ENCODE measurements at regions not wholly inside any gene's neighbourhood (a gene's known extent, or its start where the extent isn't known, plus 50 kb on each side); places are given as distances from the start of the nearest gene placed in this dataset.

DNA sequence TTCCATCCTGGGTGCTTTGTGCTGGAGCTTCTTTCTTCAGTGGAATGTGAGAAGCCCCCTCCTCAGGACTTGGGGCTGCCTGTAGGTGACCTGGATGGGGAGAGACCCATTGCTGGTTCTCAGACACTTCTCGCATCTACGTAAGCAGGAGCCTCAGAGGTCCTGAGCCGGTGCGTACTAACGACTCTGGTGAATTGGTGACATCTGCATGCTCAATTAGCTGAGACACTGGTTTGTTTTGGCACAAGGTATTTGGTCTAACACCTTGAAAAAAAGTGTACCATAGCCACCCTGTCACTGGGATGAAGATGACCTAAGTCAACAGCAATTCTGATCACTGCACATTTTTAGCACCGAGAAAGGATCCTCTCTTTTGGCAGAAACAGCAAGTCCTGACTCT, 57.7 kb downstream of the LRRC30 start:
- ChIA-PET POLR2A (no interaction called here), RAD21 (ENCODE audit: low non-redundant PET in 1 of 2, low total read pairs in 2 of 2, uncharacterized antibody in 2 of 2, unreplicated experiment in 2 of 2) (no interaction called here), CTCF (no interaction called here)
- Histone ChIP-seq H4K20me1 (ENCODE audit: insufficient read depth) (no peaks in the 10 kb centered on the region), H3K9me3 (ENCODE audit: control insufficient read depth in 1 of 2, insufficient read depth in 1 of 2, low read depth in 1 of 2, low read length in 2 of 2) (no peaks in the 10 kb centered on the region; a peak in 2 of 4 replicates), H3K4me2 (ENCODE audit: low read length) (no peak overlapping the region), H3K27ac (ENCODE audit: low read depth, low read length) (no peak overlapping the region), H3K36me3 (ENCODE audit: control insufficient read depth in 1 of 2, insufficient read depth in 2 of 2, low read length in 2 of 2) (no peaks in the 10 kb centered on the region), H3K9me2 (ENCODE audit: insufficient read depth) (no peaks in the 10 kb centered on the region), H3K9ac (ENCODE audit: low read length) (no peak overlapping the region), H3K79me2 (ENCODE audit: insufficient read depth, low read length) (no peaks in the 10 kb centered on the region), H2AFZ (ENCODE audit: low read depth, low read length, poor library complexity, severe bottlenecking) (no peak overlapping the region), H3K4me1 (ENCODE audit: control insufficient read depth in 1 of 2, insufficient read depth in 2 of 2, low read length in 2 of 2) (no peaks in the 10 kb centered on the region), H3K4me3 (replicated peaks in 1 of 2; ENCODE audit: low read depth in 1 of 2, low read length in 2 of 2) (no peak overlapping the region), H3K27me3 (ENCODE audit: insufficient read depth, low read length) (no peaks in the 10 kb centered on the region)
- TF ChIP-seq FOSL1 (IDR thresholded peaks at IDR 0.05; ENCODE audit: low read depth) = no peak
- TF ChIP-seq SIN3A (IDR thresholded peaks at IDR 0.05; ENCODE audit: low read depth) = no peak
- TF ChIP-seq YY1 (IDR thresholded peaks at IDR 0.05; ENCODE audit: extremely low read depth, insufficient replicate concordance, low read depth, low read length) = no peak
- no peak for TF ChIP-seq TCF7L2 (IDR thresholded peaks at IDR 0.05; ENCODE audit: borderline replicate concordance, extremely low read depth, insufficient read depth, insufficient read length)
- no peak for TF ChIP-seq ELF1 (IDR thresholded peaks at IDR 0.05; ENCODE audit: borderline replicate concordance, low read depth)
- no peak for TF ChIP-seq CEBPB (IDR thresholded peaks at IDR 0.05; ENCODE audit: low read depth)
- no peak for TF ChIP-seq CBX3 (IDR thresholded peaks at IDR 0.05; ENCODE audit: low read depth)
- no peak for TF ChIP-seq EZH2phosphoT487 (IDR thresholded peaks at IDR 0.05; ENCODE audit: borderline replicate concordance)
- DNase-seq (ENCODE audit: low read depth, low spot score) = no peak
- intact Hi-C loops (cut with micrococcal nuclease) = no loop called here
- no peak for ATAC-seq
- no TSS peak for BruUV-seq (replicated peaks)

DNA sequence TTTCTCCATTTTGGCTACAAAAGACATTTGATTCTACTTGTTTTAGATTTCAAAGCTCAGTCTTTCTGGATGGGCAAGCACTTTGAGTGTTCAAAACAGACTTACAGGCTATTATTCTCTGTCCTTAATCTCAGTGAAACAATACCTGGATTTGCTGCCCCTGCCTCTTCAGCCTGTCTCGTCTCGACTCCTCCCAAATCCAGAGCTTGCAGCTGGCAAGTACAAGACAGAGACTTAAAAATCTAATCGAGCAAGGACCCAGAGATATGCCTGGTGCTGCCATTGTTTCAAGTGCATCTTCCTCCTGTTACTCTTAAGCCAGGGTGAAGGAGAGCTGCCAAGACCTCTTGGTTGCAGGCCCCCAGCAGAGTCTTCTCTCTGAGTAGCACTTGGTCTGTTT, 59.2 kb downstream of the LRRC30 start:
- Histone ChIP-seq H3K79me2 (ENCODE audit: insufficient read depth, low read length) (no peaks in the 10 kb centered on the region), H3K9me3 (ENCODE audit: control insufficient read depth in 1 of 2, insufficient read depth in 1 of 2, low read depth in 1 of 2, low read length in 2 of 2) (no peaks in the 10 kb centered on the region; a peak in 1 of 4 replicates), H3K27ac (ENCODE audit: low read depth, low read length) (no peak overlapping the region), H4K20me1 (ENCODE audit: insufficient read depth) (no peaks in the 10 kb centered on the region), H3K9me2 (ENCODE audit: insufficient read depth) (no peaks in the 10 kb centered on the region), H3K27me3 (ENCODE audit: insufficient read depth, low read length) (no peaks in the 10 kb centered on the region), H3K4me2 (ENCODE audit: low read length) (no peak overlapping the region), H2AFZ (ENCODE audit: low read depth, low read length, poor library complexity, severe bottlenecking) (no peak overlapping the region), H3K4me3 (replicated peaks in 1 of 2; ENCODE audit: low read depth in 1 of 2, low read length in 2 of 2) (no peak overlapping the region), H3K4me1 (ENCODE audit: control insufficient read depth in 1 of 2, insufficient read depth in 2 of 2, low read length in 2 of 2) (no peaks in the 10 kb centered on the region), H3K36me3 (ENCODE audit: control insufficient read depth in 1 of 2, insufficient read depth in 2 of 2, low read length in 2 of 2) (no peaks in the 10 kb centered on the region), H3K9ac (ENCODE audit: low read length) (no peak overlapping the region)
- ChIA-PET POLR2A (no interaction called here), RAD21 (ENCODE audit: low non-redundant PET in 1 of 2, low total read pairs in 2 of 2, uncharacterized antibody in 2 of 2, unreplicated experiment in 2 of 2) (no interaction called here), CTCF (no interaction called here)
- no peak for TF ChIP-seq EZH2 (IDR thresholded peaks at IDR 0.05)
- no peak for TF ChIP-seq ATF3 (IDR thresholded peaks at IDR 0.05)
- TF ChIP-seq EGR1 (IDR thresholded peaks at IDR 0.05; ENCODE audit: low read depth) = no peak
- TF ChIP-seq CEBPB (IDR thresholded peaks at IDR 0.05; ENCODE audit: low read depth) = no peak
- TF ChIP-seq, protein P1, sequence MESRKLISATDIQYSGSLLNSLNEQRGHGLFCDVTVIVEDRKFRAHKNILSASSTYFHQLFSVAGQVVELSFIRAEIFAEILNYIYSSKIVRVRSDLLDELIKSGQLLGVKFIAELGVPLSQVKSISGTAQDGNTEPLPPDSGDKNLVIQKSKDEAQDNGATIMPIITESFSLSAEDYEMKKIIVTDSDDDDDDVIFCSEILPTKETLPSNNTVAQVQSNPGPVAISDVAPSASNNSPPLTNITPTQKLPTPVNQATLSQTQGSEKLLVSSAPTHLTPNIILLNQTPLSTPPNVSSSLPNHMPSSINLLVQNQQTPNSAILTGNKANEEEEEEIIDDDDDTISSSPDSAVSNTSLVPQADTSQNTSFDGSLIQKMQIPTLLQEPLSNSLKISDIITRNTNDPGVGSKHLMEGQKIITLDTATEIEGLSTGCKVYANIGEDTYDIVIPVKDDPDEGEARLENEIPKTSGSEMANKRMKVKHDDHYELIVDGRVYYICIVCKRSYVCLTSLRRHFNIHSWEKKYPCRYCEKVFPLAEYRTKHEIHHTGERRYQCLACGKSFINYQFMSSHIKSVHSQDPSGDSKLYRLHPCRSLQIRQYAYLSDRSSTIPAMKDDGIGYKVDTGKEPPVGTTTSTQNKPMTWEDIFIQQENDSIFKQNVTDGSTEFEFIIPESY (IDR thresholded peaks at IDR 0.05; ENCODE audit: extremely low read depth, insufficient replicate concordance, low read length) = no peak
- intact Hi-C loops (cut with micrococcal nuclease) = no loop called here
- ATAC-seq = no peak
- DNase-seq (ENCODE audit: low read depth, low spot score) = no peak
- no TSS peak for BruUV-seq (replicated peaks)

All from HCT116 (cell line).